Naive B cell (primary cell): ENCODE measurements at regions not wholly inside any gene's neighbourhood (a gene's known extent, or its start where the extent isn't known, plus 50 kb on each side); places are given as distances from the start of the nearest gene placed in this dataset.

Experiments
- ATAC-seq, 2 donors: fragments of 150-1000 bp; cut with Tn5 transposase; 2 replicates each; pipeline ENCODE4 v1.10.0; 2021; ENCODE audit warnings: low read depth in 2 of 2, mild to moderate bottlenecking in 2 of 2, moderate library complexity in 2 of 2
- DNase-seq: peaks from one replicate; pipeline ENCODE4 v3.0.0; 2022
- H3K27ac Mint-ChIP-seq, 6 donors: one replicate each; pipeline ENCODE4 v1.8.0; 2020 to 2022; ENCODE audit warnings: mild to moderate bottlenecking in 6 of 6, mixed read lengths in 6 of 6, moderate library complexity in 5 of 6, inconsistent platforms in 2 of 6
- H3K27me3 Mint-ChIP-seq, 3 donors: one replicate each; pipeline ENCODE4 v1.8.0; 2021 to 2022; ENCODE audit warnings: mixed read lengths in 3 of 3, mild to moderate bottlenecking in 1 of 3
- H3K36me3 Mint-ChIP-seq, 2 donors: one replicate each; pipeline ENCODE4 v1.8.0; 2020 to 2022; ENCODE audit warnings: mixed read lengths in 2 of 2, inconsistent platforms in 1 of 2, mild to moderate bottlenecking in 1 of 2
- H3K4me1 Mint-ChIP-seq, 3 donors: one replicate each; pipeline ENCODE4 v1.8.0; 2020 to 2022; ENCODE audit warnings: mixed read lengths in 3 of 3, inconsistent platforms in 1 of 3, mild to moderate bottlenecking in 1 of 3, moderate library complexity in 1 of 3
- H3K4me3 Mint-ChIP-seq, 8 donors: one replicate each; pipeline ENCODE4 v1.8.0; 2020 to 2022; ENCODE audit warnings: mild to moderate bottlenecking in 8 of 8, mixed read lengths in 8 of 8, moderate library complexity in 8 of 8, inconsistent platforms in 2 of 8
- H3K9me3 Mint-ChIP-seq, 7 donors: one replicate each; pipeline ENCODE4 v1.8.0; 2020 to 2022; ENCODE audit warnings: mixed read lengths in 7 of 7, mild to moderate bottlenecking in 5 of 7, inconsistent platforms in 2 of 7, moderate library complexity in 1 of 7

DNA sequence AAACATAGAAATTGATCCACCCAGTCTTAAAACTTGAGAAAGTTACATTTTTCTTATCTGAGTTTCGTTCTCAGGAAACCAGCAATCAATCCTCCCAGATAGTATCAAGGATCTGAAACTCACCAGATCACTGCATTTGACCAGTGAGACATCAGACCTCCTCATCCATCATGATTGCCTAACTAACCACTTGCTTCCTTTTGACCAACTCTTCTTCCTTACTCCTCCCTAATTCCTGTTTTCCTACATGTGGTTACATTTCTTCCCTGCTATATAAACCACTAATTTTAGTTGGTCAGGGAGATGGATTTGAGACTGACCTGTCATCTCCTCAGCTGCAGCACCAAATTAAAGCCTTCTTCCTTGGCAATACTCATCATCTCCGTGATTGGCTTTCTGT is 357.1 kb upstream of the POU3F2 start:
- no peak overlapping the region for H3K27ac Mint-ChIP-seq
- no peak overlapping the region for H3K4me3 Mint-ChIP-seq
- no peak for ATAC-seq
- no peaks in the 10 kb centered on the region for H3K27me3 Mint-ChIP-seq
- no peaks in the 10 kb centered on the region for H3K36me3 Mint-ChIP-seq
- H3K9me3 Mint-ChIP-seq, result peaks cover 3 to 15% (median 7%) of the 10 kb centered on the region in 7 donors
- DNase-seq, result no peak
- H3K4me1 Mint-ChIP-seq, result no peaks in the 10 kb centered on the region

- H3K27me3 Mint-ChIP-seq, result no peaks in the 10 kb centered on the region
- no peak for ATAC-seq
Observed at GRCh38 chr6:98484696-98485095, 349.7 kb upstream of the POU3F2 start.

DNA sequence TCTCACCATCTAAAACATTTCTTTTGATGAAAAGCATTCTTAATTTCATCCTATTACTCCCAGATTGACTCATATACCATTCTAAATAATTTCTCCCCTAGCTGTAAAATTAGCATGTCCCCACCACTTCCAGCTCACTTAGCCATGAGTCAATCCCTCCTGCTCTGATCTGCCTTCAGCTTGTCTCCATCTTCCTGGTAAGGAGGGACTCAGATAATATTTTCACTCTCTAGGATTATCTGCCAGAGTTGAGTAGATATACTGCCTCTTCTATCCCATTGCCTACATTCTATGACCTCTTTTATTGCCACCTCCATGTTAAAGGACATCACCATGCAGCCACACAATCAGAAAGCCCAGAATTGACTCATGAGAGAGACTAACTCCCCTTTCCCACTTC is 348.8 kb upstream of the POU3F2 start:
- Mint-ChIP-seq H3K4me3 (no peak overlapping the region), H3K27me3 (no peaks in the 10 kb centered on the region), H3K36me3 (no peaks in the 10 kb centered on the region), H3K4me1 (no peaks in the 10 kb centered on the region), H3K9me3 (peaks cover 0 to 4% (median 0%) of the 10 kb centered on the region in 7 donors), H3K27ac (no peak overlapping the region)
- ATAC-seq, result no peak
- no peak for DNase-seq

More at GRCh38 chr6:98484696-98485095, 349.7 kb upstream of the POU3F2 start:
- H3K4me3 Mint-ChIP-seq, result no peak overlapping the region
- H3K27ac Mint-ChIP-seq, result no peak overlapping the region
- no peaks in the 10 kb centered on the region for H3K36me3 Mint-ChIP-seq
- H3K9me3 Mint-ChIP-seq, result peaks cover 0 to 13% (median 5%) of the 10 kb centered on the region in 7 donors
- no peaks in the 10 kb centered on the region for H3K4me1 Mint-ChIP-seq
- DNase-seq, result no peak

DNA sequence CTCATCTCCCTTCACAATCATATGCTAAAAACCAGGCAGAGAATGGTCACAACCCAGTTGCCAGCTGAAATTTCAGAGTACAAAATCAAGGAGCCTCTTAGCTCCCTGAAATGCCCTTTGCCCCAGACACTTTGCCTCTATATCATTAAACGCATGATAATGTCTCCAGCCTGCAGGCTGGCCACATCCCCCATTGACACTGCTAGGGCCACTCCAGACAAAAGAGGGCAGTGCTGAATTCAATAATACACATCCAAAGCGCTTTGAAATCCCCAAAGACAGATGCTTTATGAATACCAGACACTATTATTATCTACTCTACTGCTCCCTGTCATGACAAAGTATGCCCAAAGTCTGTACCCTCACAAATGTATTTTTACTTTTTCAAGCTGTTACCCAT is 348.3 kb upstream of the POU3F2 start:
- Mint-ChIP-seq H3K9me3 (peaks cover 0 to 3% (median 0%) of the 10 kb centered on the region in 7 donors), H3K4me3 (no peak overlapping the region), H3K36me3 (no peaks in the 10 kb centered on the region), H3K4me1 (no peaks in the 10 kb centered on the region), H3K27ac (no peak overlapping the region), H3K27me3 (no peaks in the 10 kb centered on the region)
- no peak for ATAC-seq
- no peak for DNase-seq

DNA sequence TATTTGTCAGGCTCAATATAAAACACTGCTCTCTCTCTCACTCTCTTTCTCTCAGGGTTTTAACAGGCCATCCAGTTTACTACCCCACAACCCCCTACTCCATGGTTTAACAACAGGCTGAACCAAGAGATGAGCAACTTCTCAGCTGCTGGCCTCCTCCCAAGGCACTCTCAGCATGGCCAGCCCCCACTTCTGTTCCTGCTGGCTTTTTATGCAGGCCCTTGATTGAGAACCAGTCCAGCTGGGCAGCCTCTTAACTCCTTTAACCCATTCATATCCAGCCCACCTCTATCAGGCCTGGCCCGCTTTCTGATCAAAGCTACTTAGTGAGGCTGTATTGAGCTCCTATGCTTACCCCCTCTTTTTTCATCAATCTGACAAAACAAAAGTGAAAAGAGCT is 346.8 kb upstream of the POU3F2 start:
- H3K4me3 Mint-ChIP-seq, result no peak overlapping the region

DNA sequence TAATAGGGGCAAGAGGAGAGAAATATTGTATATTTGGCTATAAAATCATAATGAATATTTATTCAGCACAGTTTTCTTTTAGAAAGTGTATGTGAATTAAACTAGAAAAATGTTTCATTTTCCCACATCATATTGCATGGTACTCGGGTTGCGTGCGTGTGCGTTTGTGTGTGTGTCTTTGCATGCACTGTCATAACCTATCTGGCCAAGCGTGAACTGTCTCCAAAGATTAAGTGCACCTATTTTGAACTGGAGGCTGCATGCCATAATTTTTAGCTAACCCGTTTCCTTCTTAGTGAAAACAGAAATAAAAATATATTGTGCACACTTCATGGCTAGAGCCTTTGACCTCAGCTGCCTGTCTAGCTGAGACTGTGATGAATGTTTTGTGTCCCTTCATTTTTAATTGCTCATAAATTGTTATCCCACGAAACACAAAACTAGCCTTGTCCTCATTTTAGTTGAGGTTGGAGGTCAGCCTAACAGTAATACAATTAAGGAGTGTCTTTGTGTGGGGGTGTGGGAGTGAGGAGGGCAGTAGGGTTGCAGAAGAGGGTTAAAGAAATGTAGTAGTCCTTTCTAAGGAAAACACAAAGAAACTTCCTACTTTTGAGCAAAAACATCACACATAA is 336.1 kb upstream of the POU3F2 start:
- no peaks in the 10 kb centered on the region for H3K27me3 Mint-ChIP-seq
- no peak overlapping the region for H3K4me3 Mint-ChIP-seq
- no peaks in the 10 kb centered on the region for H3K4me1 Mint-ChIP-seq
- H3K27ac Mint-ChIP-seq, result no peak overlapping the region
- DNase-seq (no peak), ATAC-seq (no peak)
- H3K36me3 Mint-ChIP-seq, result no peaks in the 10 kb centered on the region
- H3K9me3 Mint-ChIP-seq, result peaks cover 0 to 2% (median 0%) of the 10 kb centered on the region in 7 donors

More for the DNA sequence above, 346.8 kb upstream of the POU3F2 start:
- ATAC-seq, result no peak
- H3K36me3 Mint-ChIP-seq, result no peaks in the 10 kb centered on the region
- no peaks in the 10 kb centered on the region for H3K4me1 Mint-ChIP-seq
- DNase-seq, result no peak
- H3K27me3 Mint-ChIP-seq, result no peaks in the 10 kb centered on the region
- peaks cover 0 to 3% (median 0%) of the 10 kb centered on the region in 7 donors for H3K9me3 Mint-ChIP-seq
- no peak overlapping the region for H3K27ac Mint-ChIP-seq

DNA sequence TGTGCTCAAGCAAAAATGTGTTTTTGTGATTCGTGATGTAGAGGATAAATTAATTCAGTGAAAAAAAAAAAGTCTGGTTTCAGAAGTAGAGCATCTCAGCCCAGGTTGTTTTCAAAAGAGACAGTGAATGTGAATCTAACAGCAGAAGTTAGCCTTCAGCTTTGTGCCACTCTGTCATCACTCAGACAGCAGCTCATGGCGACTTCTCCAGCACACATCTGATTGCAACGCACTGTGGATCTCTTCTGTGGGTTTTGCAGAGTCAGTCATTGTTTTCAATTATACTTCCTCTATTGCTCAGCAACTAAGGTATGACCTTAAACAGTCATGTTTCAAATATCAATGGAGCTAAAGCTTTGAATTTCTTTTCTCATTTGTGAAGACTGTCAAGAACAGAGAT is 335.5 kb upstream of the POU3F2 start:
- DNase-seq (no peak), ATAC-seq (no peak)
- H3K27me3 Mint-ChIP-seq, result no peaks in the 10 kb centered on the region
- no peak overlapping the region for H3K4me3 Mint-ChIP-seq
- H3K4me1 Mint-ChIP-seq, result no peaks in the 10 kb centered on the region
- peaks cover 0 to 2% (median 0%) of the 10 kb centered on the region in 7 donors for H3K9me3 Mint-ChIP-seq
- H3K27ac Mint-ChIP-seq, result no peak overlapping the region
- H3K36me3 Mint-ChIP-seq, result no peaks in the 10 kb centered on the region

DNA sequence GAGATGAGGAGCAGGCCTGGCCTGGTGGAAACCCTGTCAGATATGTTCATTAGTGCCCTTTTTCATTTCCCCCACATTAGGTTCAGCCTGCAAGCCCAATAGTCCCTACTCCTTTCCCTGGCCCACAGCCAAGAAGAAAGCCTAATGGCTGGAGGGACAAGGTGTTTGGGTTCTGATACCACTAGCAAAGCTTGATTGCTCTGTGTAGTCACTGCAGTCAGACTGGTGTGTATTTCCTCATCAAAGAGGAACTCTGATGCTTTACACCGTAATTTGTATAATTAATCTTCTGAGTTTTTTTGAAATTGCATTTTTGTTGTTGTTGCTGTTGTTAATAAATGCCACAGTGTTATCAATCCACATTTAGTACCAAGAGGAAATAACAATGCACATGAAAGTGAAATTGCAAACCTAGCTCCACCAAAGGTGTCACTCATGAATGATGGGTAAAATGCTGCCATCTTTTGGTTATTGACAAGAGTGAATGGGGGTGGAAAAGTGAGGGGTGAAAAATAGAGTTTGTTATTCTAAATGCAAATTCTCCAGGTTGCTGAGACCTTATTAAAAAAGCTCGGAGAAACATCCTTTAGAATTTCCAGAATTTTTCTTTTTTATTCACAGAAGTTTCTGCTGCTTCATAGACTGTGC is 320.2 kb upstream of the POU3F2 start:
- Mint-ChIP-seq H3K4me3 (no peak overlapping the region), H3K27ac (no peak overlapping the region), H3K36me3 (no peaks in the 10 kb centered on the region), H3K4me1 (no peaks in the 10 kb centered on the region), H3K9me3 (peaks cover 0 to 4% (median 0%) of the 10 kb centered on the region in 7 donors), H3K27me3 (no peaks in the 10 kb centered on the region)
- ATAC-seq, result no peak
- DNase-seq, result no peak

DNA sequence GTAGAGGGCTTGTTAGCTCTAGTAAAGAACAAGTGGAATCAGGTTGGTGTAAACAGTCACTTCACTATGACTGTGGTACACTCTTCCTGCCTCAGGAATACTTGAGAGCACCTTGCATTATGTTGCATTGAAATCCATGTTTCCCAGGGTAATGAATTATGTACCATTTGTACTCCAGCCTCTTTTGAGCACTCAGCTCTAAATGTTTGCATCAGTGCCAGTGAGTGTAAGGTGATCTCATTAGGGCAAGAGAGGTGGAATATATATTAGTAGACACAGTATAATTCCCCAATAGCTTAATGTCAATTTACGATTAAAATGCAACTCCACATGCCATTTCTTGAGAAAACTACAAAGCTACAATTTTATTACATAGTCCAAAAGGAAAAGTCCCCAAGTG is 319.6 kb upstream of the POU3F2 start:
- no peak overlapping the region for H3K27ac Mint-ChIP-seq
- H3K36me3 Mint-ChIP-seq, result no peaks in the 10 kb centered on the region
- no peak for ATAC-seq
- no peaks in the 10 kb centered on the region for H3K27me3 Mint-ChIP-seq
- no peak for DNase-seq
- H3K4me1 Mint-ChIP-seq, result no peaks in the 10 kb centered on the region
- peaks cover 0 to 4% (median 0%) of the 10 kb centered on the region in 7 donors for H3K9me3 Mint-ChIP-seq
- H3K4me3 Mint-ChIP-seq, result no peak overlapping the region

DNA sequence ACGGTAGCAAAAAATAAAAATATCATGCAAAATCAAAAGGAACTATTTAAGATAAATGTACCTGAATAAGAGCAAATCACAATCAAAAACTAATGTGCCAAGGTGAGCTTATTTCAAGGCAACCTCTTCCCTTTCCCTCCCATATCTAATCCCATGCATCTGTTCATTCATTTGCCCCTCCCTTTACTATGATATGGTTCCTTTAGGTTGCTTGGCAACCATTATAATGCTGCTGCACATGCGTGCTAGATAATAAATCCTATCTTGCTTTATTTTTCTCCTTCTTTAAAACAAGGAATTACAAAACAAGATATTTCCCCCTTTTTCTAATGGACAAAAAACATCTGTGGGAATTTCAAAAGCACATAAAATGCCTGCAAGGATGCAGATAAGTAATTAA is 318.2 kb upstream of the POU3F2 start:
- H3K36me3 Mint-ChIP-seq, result no peaks in the 10 kb centered on the region
- DNase-seq (no peak), ATAC-seq (no peak)
- no peak overlapping the region for H3K4me3 Mint-ChIP-seq
- peaks cover 0 to 7% (median 4%) of the 10 kb centered on the region in 7 donors for H3K9me3 Mint-ChIP-seq
- no peaks in the 10 kb centered on the region for H3K27me3 Mint-ChIP-seq
- no peak overlapping the region for H3K27ac Mint-ChIP-seq
- no peaks in the 10 kb centered on the region for H3K4me1 Mint-ChIP-seq

- Mint-ChIP-seq H3K4me1 (no peaks in the 10 kb centered on the region), H3K36me3 (no peaks in the 10 kb centered on the region), H3K27ac (no peak overlapping the region), H3K27me3 (no peaks in the 10 kb centered on the region), H3K4me3 (no peak overlapping the region), H3K9me3 (peaks cover 0 to 9% (median 4%) of the 10 kb centered on the region in 7 donors)
- no peak for ATAC-seq
- no peak for DNase-seq
Observed at GRCh38 chr6:98516866-98517265, 317.5 kb upstream of the POU3F2 start.

DNA sequence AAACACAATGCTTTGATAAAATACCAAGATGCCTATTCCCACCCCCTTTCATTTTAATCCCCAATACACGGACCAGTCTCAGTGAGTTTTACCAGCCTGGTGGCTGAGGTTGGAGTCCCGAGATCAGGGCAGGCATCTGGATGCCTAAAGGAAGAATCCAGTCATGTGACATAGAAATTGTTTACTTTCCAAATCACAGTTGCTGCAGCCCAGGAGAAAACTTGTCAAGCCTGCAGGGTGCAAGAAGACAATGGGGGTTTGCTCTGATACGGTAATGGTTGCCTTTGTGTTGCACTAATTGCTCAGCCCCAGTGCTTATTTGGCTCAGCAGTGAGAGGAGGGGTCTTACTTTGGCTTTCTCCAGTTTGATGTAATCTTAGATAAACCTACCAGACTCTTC is 308.5 kb upstream of the POU3F2 start:
- no peak for ATAC-seq
- Mint-ChIP-seq H3K27ac (no peak overlapping the region), H3K27me3 (no peaks in the 10 kb centered on the region), H3K36me3 (no peaks in the 10 kb centered on the region), H3K4me3 (peak overlapping the region in 1 of 8 donors; percentile 29), H3K4me1 (no peaks in the 10 kb centered on the region), H3K9me3 (peaks cover 0 to 10% (median 5%) of the 10 kb centered on the region in 7 donors)
- no peak for DNase-seq

DNA sequence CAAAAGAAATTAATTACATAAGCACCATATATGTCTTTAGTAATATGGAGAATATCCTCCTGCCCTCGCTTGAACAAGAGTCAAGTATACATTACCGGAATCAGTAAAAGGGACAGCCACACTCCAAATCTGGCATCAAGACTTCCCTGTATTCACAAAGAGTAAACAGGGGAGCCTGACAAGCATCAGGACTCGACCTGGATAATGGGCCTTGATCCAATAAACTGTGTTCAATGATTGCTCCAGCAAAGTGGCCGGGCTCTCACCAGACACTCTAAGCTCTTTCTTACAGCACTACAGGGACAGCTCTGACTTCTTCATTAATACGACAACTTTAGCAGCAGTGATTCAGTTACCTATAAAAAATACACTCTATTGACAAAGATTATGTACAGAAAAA is 307.9 kb upstream of the POU3F2 start:
- no peak for ATAC-seq
- no peak overlapping the region for H3K4me3 Mint-ChIP-seq
- no peak overlapping the region for H3K27ac Mint-ChIP-seq
- H3K36me3 Mint-ChIP-seq, result no peaks in the 10 kb centered on the region
- no peak for DNase-seq
- no peaks in the 10 kb centered on the region for H3K4me1 Mint-ChIP-seq
- no peaks in the 10 kb centered on the region for H3K27me3 Mint-ChIP-seq
- peaks cover 0 to 5% (median 2%) of the 10 kb centered on the region in 7 donors for H3K9me3 Mint-ChIP-seq

DNA sequence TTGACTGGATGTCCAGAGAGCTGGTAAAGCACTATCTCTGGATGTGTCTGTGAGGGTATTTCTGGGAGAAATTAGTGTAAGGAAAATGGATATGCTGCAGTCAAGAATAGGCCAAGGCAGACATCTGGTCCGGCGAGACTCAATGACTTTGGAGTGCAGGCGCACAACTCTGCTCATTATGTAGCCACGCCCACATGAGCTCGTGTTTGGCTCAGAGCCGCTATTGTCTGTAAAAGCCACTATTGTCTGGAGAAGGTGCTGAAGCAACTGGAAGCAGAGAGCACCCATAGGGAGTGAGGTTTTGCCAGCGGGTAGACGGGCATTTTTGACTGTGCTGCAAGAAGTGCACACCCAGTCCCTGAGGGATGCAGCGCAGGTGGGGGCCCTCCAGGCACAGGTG is 305.0 kb upstream of the POU3F2 start:
- no peak for ATAC-seq
- H3K36me3 Mint-ChIP-seq, result no peaks in the 10 kb centered on the region
- H3K27ac Mint-ChIP-seq, result no peak overlapping the region
- peaks cover 0 to 8% (median 2%) of the 10 kb centered on the region in 7 donors for H3K9me3 Mint-ChIP-seq
- DNase-seq, result no peak
- no peaks in the 10 kb centered on the region for H3K27me3 Mint-ChIP-seq
- H3K4me3 Mint-ChIP-seq, result no peak overlapping the region
- H3K4me1 Mint-ChIP-seq, result no peaks in the 10 kb centered on the region
